ENCODE measurements at regions not wholly inside any gene's neighbourhood (a gene's known extent, or its start where the extent isn't known, plus 50 kb on each side); places are given as distances from the start of the nearest gene placed in this dataset.
A peak's percentile ranks its signal among the peaks of the same experiment; 100 is the strongest.
"Not testable (repeated sequence)": the region's sequence is repeated elsewhere in the genome, so short reads cannot be mapped to it uniquely, and the experiment has no call there.

GRCh38 chr2:91772240-91772937 is 3080.9 kb downstream of the RPIA start:
- not testable (repeated sequence) for H2BK12ac ChIP-seq (ENCODE audit: low read length); H2BK15ac ChIP-seq (ENCODE audit: low read length); H4K91ac ChIP-seq (ENCODE audit: low read depth, low read length, poor library complexity); H3K4me3 ChIP-seq (ENCODE audit: low read length in 2 of 2); H3K9ac ChIP-seq (ENCODE audit: low read depth, low read length, poor library complexity); H3K36me3 ChIP-seq (replicated peaks in 1 of 2; ENCODE audit: control insufficient read depth in 2 of 2, insufficient read depth in 2 of 2, low read length in 2 of 2); DNase-seq (ENCODE audit: low spot score); H3K4me1 ChIP-seq (ENCODE audit: control insufficient read depth in 2 of 2, insufficient read depth in 1 of 2, low read depth in 1 of 2, low read length in 2 of 2); H4K8ac ChIP-seq (ENCODE audit: low read depth, low read length); H2AK5ac ChIP-seq (ENCODE audit: low read depth, low read length); H2BK5ac ChIP-seq (ENCODE audit: low read length); H3K79me1 ChIP-seq (ENCODE audit: low read depth, low read length); H3K27me3 ChIP-seq (ENCODE audit: control insufficient read depth in 3 of 3, insufficient read depth in 3 of 3, low read depth in 1 of 3, low read length in 3 of 3); H3K14ac ChIP-seq (ENCODE audit: low read length); H3K4ac ChIP-seq (ENCODE audit: low read length); H3K4me2 ChIP-seq (ENCODE audit: insufficient read depth, low read length, poor library complexity, severe bottlenecking); H3K23ac ChIP-seq (ENCODE audit: low read depth, low read length, poor library complexity); H2BK120ac ChIP-seq (ENCODE audit: low read depth, low read length); H3K27ac ChIP-seq (replicated peaks; ENCODE audit: low read length); H3K9me3 ChIP-seq (replicated peaks in 1 of 2; ENCODE audit: control insufficient read depth in 2 of 2, insufficient read depth in 1 of 2, low read depth in 1 of 2, low read length in 2 of 2); H2AFZ ChIP-seq (ENCODE audit: low read length)
- H3K18ac ChIP-seq (ENCODE audit: low read length): peak overlapping the region; percentile 27
- WGBS, 2 donors (ENCODE audit: extremely low coverage in 2 of 2, insufficient read length in 2 of 2, insufficient replicate concordance in 1 of 2): no CpG with 5 or more reads among the region's 13 CpGs

GRCh38 chr2:91773810-91774209 is 3082.3 kb downstream of the RPIA start:
- not testable (repeated sequence) for H2BK5ac ChIP-seq (ENCODE audit: low read length); H3K18ac ChIP-seq (ENCODE audit: low read length); H3K4me3 ChIP-seq (ENCODE audit: low read length in 2 of 2); H2BK120ac ChIP-seq (ENCODE audit: low read depth, low read length); H2AFZ ChIP-seq (ENCODE audit: low read length); H3K23ac ChIP-seq (ENCODE audit: low read depth, low read length, poor library complexity); H3K36me3 ChIP-seq (replicated peaks in 1 of 2; ENCODE audit: control insufficient read depth in 2 of 2, insufficient read depth in 2 of 2, low read length in 2 of 2); H3K27ac ChIP-seq (replicated peaks; ENCODE audit: low read length); H3K9me3 ChIP-seq (replicated peaks in 1 of 2; ENCODE audit: control insufficient read depth in 2 of 2, insufficient read depth in 1 of 2, low read depth in 1 of 2, low read length in 2 of 2); H4K91ac ChIP-seq (ENCODE audit: low read depth, low read length, poor library complexity); H3K4me2 ChIP-seq (ENCODE audit: insufficient read depth, low read length, poor library complexity, severe bottlenecking); H4K8ac ChIP-seq (ENCODE audit: low read depth, low read length); H3K14ac ChIP-seq (ENCODE audit: low read length); H3K4ac ChIP-seq (ENCODE audit: low read length); H2BK15ac ChIP-seq (ENCODE audit: low read length); H2BK12ac ChIP-seq (ENCODE audit: low read length); H3K79me1 ChIP-seq (ENCODE audit: low read depth, low read length); H3K4me1 ChIP-seq (ENCODE audit: control insufficient read depth in 2 of 2, insufficient read depth in 1 of 2, low read depth in 1 of 2, low read length in 2 of 2); DNase-seq (ENCODE audit: low spot score); H3K27me3 ChIP-seq (ENCODE audit: control insufficient read depth in 3 of 3, insufficient read depth in 3 of 3, low read depth in 1 of 3, low read length in 3 of 3); H2AK5ac ChIP-seq (ENCODE audit: low read depth, low read length); H3K9ac ChIP-seq (ENCODE audit: low read depth, low read length, poor library complexity)
- no CpG with 5 or more reads among the region's 9 CpGs for WGBS, 2 donors (ENCODE audit: extremely low coverage in 2 of 2, insufficient read length in 2 of 2, insufficient replicate concordance in 1 of 2)

GRCh38 chr2:91775193-91775592 is 3083.7 kb downstream of the RPIA start:
- not testable (repeated sequence) for H3K18ac ChIP-seq (ENCODE audit: low read length); H2AK5ac ChIP-seq (ENCODE audit: low read depth, low read length); H3K27ac ChIP-seq (replicated peaks; ENCODE audit: low read length); H2BK12ac ChIP-seq (ENCODE audit: low read length); H3K4me1 ChIP-seq (ENCODE audit: control insufficient read depth in 2 of 2, insufficient read depth in 1 of 2, low read depth in 1 of 2, low read length in 2 of 2); H3K4me3 ChIP-seq (ENCODE audit: low read length in 2 of 2); H4K91ac ChIP-seq (ENCODE audit: low read depth, low read length, poor library complexity); H3K4ac ChIP-seq (ENCODE audit: low read length); H3K23ac ChIP-seq (ENCODE audit: low read depth, low read length, poor library complexity); H3K9me3 ChIP-seq (replicated peaks in 1 of 2; ENCODE audit: control insufficient read depth in 2 of 2, insufficient read depth in 1 of 2, low read depth in 1 of 2, low read length in 2 of 2); H3K36me3 ChIP-seq (replicated peaks in 1 of 2; ENCODE audit: control insufficient read depth in 2 of 2, insufficient read depth in 2 of 2, low read length in 2 of 2); DNase-seq (ENCODE audit: low spot score); H3K4me2 ChIP-seq (ENCODE audit: insufficient read depth, low read length, poor library complexity, severe bottlenecking); H3K9ac ChIP-seq (ENCODE audit: low read depth, low read length, poor library complexity); H3K79me1 ChIP-seq (ENCODE audit: low read depth, low read length); H2BK15ac ChIP-seq (ENCODE audit: low read length); H3K14ac ChIP-seq (ENCODE audit: low read length); H3K27me3 ChIP-seq (ENCODE audit: control insufficient read depth in 3 of 3, insufficient read depth in 3 of 3, low read depth in 1 of 3, low read length in 3 of 3); H2BK120ac ChIP-seq (ENCODE audit: low read depth, low read length); H2AFZ ChIP-seq (ENCODE audit: low read length); H4K8ac ChIP-seq (ENCODE audit: low read depth, low read length); H2BK5ac ChIP-seq (ENCODE audit: low read length)
- no CpG with 5 or more reads among the region's 4 CpGs for WGBS, 2 donors (ENCODE audit: extremely low coverage in 2 of 2, insufficient read length in 2 of 2, insufficient replicate concordance in 1 of 2)

DNA sequence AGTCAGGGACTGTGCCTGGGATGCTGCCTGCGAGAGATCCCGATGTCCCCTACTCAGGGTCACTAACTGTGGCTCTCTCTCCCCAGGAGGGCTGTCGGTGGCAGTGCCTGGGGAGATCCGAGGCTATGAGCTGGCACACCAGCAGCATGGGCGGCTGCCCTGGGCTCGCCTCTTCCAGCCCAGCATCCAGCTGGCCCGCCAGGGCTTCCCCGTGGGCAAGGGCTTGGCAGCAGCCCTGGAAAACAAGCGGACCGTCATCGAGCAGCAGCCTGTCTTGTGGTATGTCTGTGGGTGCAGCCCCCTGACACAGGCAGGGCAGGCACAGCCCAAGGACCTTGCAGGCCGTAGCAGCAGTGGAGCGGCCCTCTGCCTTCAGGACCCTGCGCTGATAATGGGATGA is 3088.9 kb downstream of the RPIA start:
- no CpG with 5 or more reads among the region's 14 CpGs for WGBS, 2 donors (ENCODE audit: extremely low coverage in 2 of 2, insufficient read length in 2 of 2, insufficient replicate concordance in 1 of 2)
- not testable (repeated sequence) for H3K4me2 ChIP-seq (ENCODE audit: insufficient read depth, low read length, poor library complexity, severe bottlenecking); H2AK5ac ChIP-seq (ENCODE audit: low read depth, low read length); H4K8ac ChIP-seq (ENCODE audit: low read depth, low read length); H3K27me3 ChIP-seq (ENCODE audit: control insufficient read depth in 3 of 3, insufficient read depth in 3 of 3, low read depth in 1 of 3, low read length in 3 of 3); H3K27ac ChIP-seq (replicated peaks; ENCODE audit: low read length); H3K4ac ChIP-seq (ENCODE audit: low read length); DNase-seq (ENCODE audit: low spot score); H3K14ac ChIP-seq (ENCODE audit: low read length); H4K91ac ChIP-seq (ENCODE audit: low read depth, low read length, poor library complexity); H2BK15ac ChIP-seq (ENCODE audit: low read length); H3K36me3 ChIP-seq (replicated peaks in 1 of 2; ENCODE audit: control insufficient read depth in 2 of 2, insufficient read depth in 2 of 2, low read length in 2 of 2); H2BK5ac ChIP-seq (ENCODE audit: low read length); H3K9me3 ChIP-seq (replicated peaks in 1 of 2; ENCODE audit: control insufficient read depth in 2 of 2, insufficient read depth in 1 of 2, low read depth in 1 of 2, low read length in 2 of 2); H2AFZ ChIP-seq (ENCODE audit: low read length); H3K79me1 ChIP-seq (ENCODE audit: low read depth, low read length); H3K9ac ChIP-seq (ENCODE audit: low read depth, low read length, poor library complexity); H2BK120ac ChIP-seq (ENCODE audit: low read depth, low read length); H3K4me3 ChIP-seq (ENCODE audit: low read length in 2 of 2); H3K4me1 ChIP-seq (ENCODE audit: control insufficient read depth in 2 of 2, insufficient read depth in 1 of 2, low read depth in 1 of 2, low read length in 2 of 2); H3K23ac ChIP-seq (ENCODE audit: low read depth, low read length, poor library complexity); H2BK12ac ChIP-seq (ENCODE audit: low read length)
- peak overlapping the region; percentile 38 for H3K18ac ChIP-seq (ENCODE audit: low read length)

Measured in neuronal stem cell (in vitro differentiated cells).